ENCODE measurements at regions not wholly inside any gene's neighbourhood (a gene's known extent, or its start where the extent isn't known, plus 50 kb on each side); places are given as distances from the start of the nearest gene placed in this dataset.

GRCh38 chr21:25822981-25823380 lies 88.2 kb downstream of the GABPA start:
- no peak for DNase-seq

GRCh38 chr21:25826652-25827051 lies 91.9 kb downstream of the GABPA start:
- DNase-seq, result peak; percentile 20

GRCh38 chr21:25827513-25827912 lies 92.7 kb downstream of the GABPA start:
- DNase-seq, result no peak
